Kidney (tissue), 13 donors: ENCODE measurements at regions not wholly inside any gene's neighbourhood (a gene's known extent, or its start where the extent isn't known, plus 50 kb on each side); places are given as distances from the start of the nearest gene placed in this dataset.

Experiments used
- DNase-seq, 5 donors: peaks; one replicate each; pipeline ENCODE4 v3.0.0-alpha.2; 2013 to 2020
- FAIRE-seq: peaks from 2 replicates; lab custom pipeline; 2012; peaks lifted over from hg19 to GRCh38; lab: Jason Lieb, UNC
- H3K27ac ChIP-seq, 2 donors: one replicate each; pipeline ENCODE4 v1.7.0; 2013; ENCODE audit warnings: low read depth in 2 of 2, low read length in 2 of 2, inconsistent platforms in 1 of 2
- H3K27me3 ChIP-seq: one replicate; pipeline ENCODE4 v1.7.1; 2013; ENCODE audit warnings: low read length, inconsistent platforms; ENCODE audit not compliant: control insufficient read depth, insufficient read depth
- H3K36me3 ChIP-seq, 3 donors: one replicate each; pipeline versions ENCODE4 v1.7.0 to v1.7.1; 2013; ENCODE audit warnings: low read length in 3 of 3, control low read depth in 1 of 3, inconsistent platforms in 1 of 3; ENCODE audit not compliant: insufficient read depth in 3 of 3, control insufficient read depth in 2 of 3
- H3K4me1 ChIP-seq, 3 donors: one replicate each; pipeline versions ENCODE4 v1.7.0 to v1.7.1; 2013; ENCODE audit warnings: low read length in 3 of 3, inconsistent platforms in 1 of 3, low read depth in 1 of 3; ENCODE audit not compliant: control insufficient read depth in 2 of 3, insufficient read depth in 2 of 3
- H3K4me3 ChIP-seq, 3 donors: one replicate each; pipeline versions ENCODE4 v1.7.0 to v1.8.1; 2013; ENCODE audit warnings: low read length in 3 of 3, control low read depth in 1 of 3, inconsistent platforms in 1 of 3
- H3K9ac ChIP-seq, 3 donors: one replicate each; pipeline versions ENCODE4 v1.7.0 to v1.7.1; 2013; ENCODE audit warnings: low read length in 3 of 3, control low read depth in 1 of 3, inconsistent platforms in 1 of 3
- H3K9me3 ChIP-seq, 3 donors: one replicate each; pipeline versions ENCODE4 v1.7.0 to v1.7.1; 2013; ENCODE audit warnings: low read length in 3 of 3, control low read depth in 1 of 3, inconsistent platforms in 1 of 3; ENCODE audit not compliant: control insufficient read depth in 2 of 3, insufficient read depth in 1 of 3
- intact Hi-C: fragments of 100-400 bp; cut with DNase I; formaldehyde crosslinking; loops from one replicate; pipeline ENCODE4 v1.11.1; 2022
- TF ChIP-seq, protein P1 (sequence below): IDR thresholded peaks from 3 replicates; pipeline ENCODE4 v1.5.1; 2012; ENCODE audit warnings: mild to moderate bottlenecking, moderate library complexity, borderline replicate concordance; ENCODE audit not compliant: insufficient read depth; ENCODE audit errors: extremely low read depth
- donor health status: control.
- donor health status: control.
- donor health status: control.
- donor health status: control.
- donor health status: control.
- donor health status: DM: yes; HTN: yes; CAD: no.
- donor health status: Normal renal cell carcinoma (clear cell type).

- no peaks in the 10 kb centered on the region for H3K9me3 ChIP-seq
- TF ChIP-seq, protein P1, sequence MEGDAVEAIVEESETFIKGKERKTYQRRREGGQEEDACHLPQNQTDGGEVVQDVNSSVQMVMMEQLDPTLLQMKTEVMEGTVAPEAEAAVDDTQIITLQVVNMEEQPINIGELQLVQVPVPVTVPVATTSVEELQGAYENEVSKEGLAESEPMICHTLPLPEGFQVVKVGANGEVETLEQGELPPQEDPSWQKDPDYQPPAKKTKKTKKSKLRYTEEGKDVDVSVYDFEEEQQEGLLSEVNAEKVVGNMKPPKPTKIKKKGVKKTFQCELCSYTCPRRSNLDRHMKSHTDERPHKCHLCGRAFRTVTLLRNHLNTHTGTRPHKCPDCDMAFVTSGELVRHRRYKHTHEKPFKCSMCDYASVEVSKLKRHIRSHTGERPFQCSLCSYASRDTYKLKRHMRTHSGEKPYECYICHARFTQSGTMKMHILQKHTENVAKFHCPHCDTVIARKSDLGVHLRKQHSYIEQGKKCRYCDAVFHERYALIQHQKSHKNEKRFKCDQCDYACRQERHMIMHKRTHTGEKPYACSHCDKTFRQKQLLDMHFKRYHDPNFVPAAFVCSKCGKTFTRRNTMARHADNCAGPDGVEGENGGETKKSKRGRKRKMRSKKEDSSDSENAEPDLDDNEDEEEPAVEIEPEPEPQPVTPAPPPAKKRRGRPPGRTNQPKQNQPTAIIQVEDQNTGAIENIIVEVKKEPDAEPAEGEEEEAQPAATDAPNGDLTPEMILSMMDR, result no peak
- H3K27ac ChIP-seq, result no peak overlapping the region
- no peaks in the 10 kb centered on the region for H3K27me3 ChIP-seq
- DNase-seq, result peak in 2 of 5 donors; percentile 9 to 62
- no peak for FAIRE-seq
- no peaks in the 10 kb centered on the region for H3K4me1 ChIP-seq
- H3K9ac ChIP-seq, result no peak overlapping the region
- H3K4me3 ChIP-seq, result no peak overlapping the region
- H3K36me3 ChIP-seq, result no peaks in the 10 kb centered on the region
- intact Hi-C loops, result no loop called here
These were observed 296.6 kb upstream of the MANEA start for GRCh38 chr6:95280686-95281273.

GRCh38 chr6:95285881-95286280, 291.5 kb upstream of the MANEA start:
- Histone ChIP-seq H3K27ac (no peak overlapping the region), H3K4me3 (no peak overlapping the region), H3K27me3 (no peaks in the 10 kb centered on the region), H3K9me3 (no peaks in the 10 kb centered on the region), H3K36me3 (no peaks in the 10 kb centered on the region), H3K9ac (no peak overlapping the region), H3K4me1 (no peaks in the 10 kb centered on the region)
- no peak for DNase-seq
- FAIRE-seq, result no peak
- TF ChIP-seq, protein P1, result no peak
- intact Hi-C loops, result no loop called here

- intact Hi-C loops, result no loop called here
- no peak for FAIRE-seq
- Histone ChIP-seq H3K36me3 (no peaks in the 10 kb centered on the region), H3K27me3 (no peaks in the 10 kb centered on the region), H3K4me3 (no peak overlapping the region), H3K9me3 (no peaks in the 10 kb centered on the region), H3K4me1 (no peaks in the 10 kb centered on the region), H3K9ac (no peak overlapping the region), H3K27ac (no peak overlapping the region)
- DNase-seq, result no peak
- TF ChIP-seq, protein P1, result no peak
These were observed 290.5 kb upstream of the MANEA start for GRCh38 chr6:95286874-95287273.

- H3K4me1 ChIP-seq, result no peaks in the 10 kb centered on the region
- no peak overlapping the region for H3K9ac ChIP-seq
- intact Hi-C loops, result no loop called here
- no peaks in the 10 kb centered on the region for H3K36me3 ChIP-seq
- no peak overlapping the region for H3K4me3 ChIP-seq
- DNase-seq (no peak), FAIRE-seq (no peak)
- H3K27me3 ChIP-seq, result no peaks in the 10 kb centered on the region
- TF ChIP-seq, protein P1, result no peak
- no peaks in the 10 kb centered on the region for H3K9me3 ChIP-seq
- no peak overlapping the region for H3K27ac ChIP-seq
These were observed 289.1 kb upstream of the MANEA start for GRCh38 chr6:95288251-95288650.
